ENCODE measurements at regions not wholly inside any gene's neighbourhood (a gene's known extent, or its start where the extent isn't known, plus 50 kb on each side); places are given as distances from the start of the nearest gene placed in this dataset.

DNA sequence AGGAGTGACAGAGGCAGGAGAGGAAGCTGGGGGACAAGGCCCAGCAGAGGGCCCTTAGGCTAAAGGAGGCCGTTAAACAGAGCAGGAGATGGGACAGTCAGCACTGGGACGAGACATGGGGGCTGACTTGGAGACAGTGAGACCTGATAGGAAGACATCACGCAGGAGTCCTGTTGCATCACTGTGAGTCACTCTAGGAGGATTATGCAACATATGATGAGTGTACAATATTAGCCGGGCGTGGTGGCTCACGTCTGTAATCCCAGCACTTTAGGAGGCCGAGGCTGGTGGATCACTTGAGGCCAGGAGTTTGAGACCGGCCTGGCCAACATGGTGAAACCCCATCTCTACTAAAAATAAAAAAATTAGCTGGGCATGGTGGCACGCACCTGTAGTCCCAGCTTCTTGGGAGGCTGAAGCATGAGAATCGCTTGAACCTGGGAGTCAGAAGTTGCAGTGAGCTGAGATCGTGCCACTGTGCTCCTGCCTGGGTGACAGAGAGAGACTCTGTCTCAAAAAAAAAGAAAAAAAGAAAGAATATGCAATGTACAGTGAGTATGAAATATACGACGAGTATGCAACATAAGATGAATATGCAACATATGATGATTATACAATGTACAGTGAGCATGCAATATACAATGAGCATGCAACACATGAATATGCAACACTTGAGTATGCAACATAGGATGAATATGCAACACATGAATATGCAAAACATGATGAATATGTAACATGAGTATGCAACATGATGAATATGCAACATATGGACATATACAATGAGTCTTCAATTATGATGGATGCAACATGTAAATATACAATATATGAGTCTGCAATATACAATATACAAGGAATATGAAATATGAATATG, 83.3 kb upstream of the ID2 start:
- Histone ChIP-seq H4K20me1 (ENCODE audit: insufficient read depth) (no peaks in the 10 kb centered on the region), H3K9ac (ENCODE audit: low read length) (no peak overlapping the region), H3K9me3 (ENCODE audit: low read length) (no peaks in the 10 kb centered on the region), H2AFZ (ENCODE audit: low read depth, low read length) (no peak overlapping the region), H3K4me2 (ENCODE audit: low read length) (no peak overlapping the region), H3K9me2 (ENCODE audit: insufficient read depth, low read length) (no peaks in the 10 kb centered on the region), H3F3A (ENCODE audit: insufficient read depth, low read length, poor library complexity, severe bottlenecking) (no peaks in the 10 kb centered on the region), H3K4me3 (ENCODE audit: low read length) (no peak overlapping the region), H3K36me3 (ENCODE audit: insufficient read depth, low read length) (no peaks in the 10 kb centered on the region), H3K27ac (ENCODE audit: low read length) (no peak overlapping the region), H3K27me3 (ENCODE audit: insufficient read depth, low read depth, low read length) (no peaks in the 10 kb centered on the region), H3K79me2 (replicated peaks; ENCODE audit: insufficient read depth, low read length) (no peaks in the 10 kb centered on the region)
- TF ChIP-seq, protein P1, sequence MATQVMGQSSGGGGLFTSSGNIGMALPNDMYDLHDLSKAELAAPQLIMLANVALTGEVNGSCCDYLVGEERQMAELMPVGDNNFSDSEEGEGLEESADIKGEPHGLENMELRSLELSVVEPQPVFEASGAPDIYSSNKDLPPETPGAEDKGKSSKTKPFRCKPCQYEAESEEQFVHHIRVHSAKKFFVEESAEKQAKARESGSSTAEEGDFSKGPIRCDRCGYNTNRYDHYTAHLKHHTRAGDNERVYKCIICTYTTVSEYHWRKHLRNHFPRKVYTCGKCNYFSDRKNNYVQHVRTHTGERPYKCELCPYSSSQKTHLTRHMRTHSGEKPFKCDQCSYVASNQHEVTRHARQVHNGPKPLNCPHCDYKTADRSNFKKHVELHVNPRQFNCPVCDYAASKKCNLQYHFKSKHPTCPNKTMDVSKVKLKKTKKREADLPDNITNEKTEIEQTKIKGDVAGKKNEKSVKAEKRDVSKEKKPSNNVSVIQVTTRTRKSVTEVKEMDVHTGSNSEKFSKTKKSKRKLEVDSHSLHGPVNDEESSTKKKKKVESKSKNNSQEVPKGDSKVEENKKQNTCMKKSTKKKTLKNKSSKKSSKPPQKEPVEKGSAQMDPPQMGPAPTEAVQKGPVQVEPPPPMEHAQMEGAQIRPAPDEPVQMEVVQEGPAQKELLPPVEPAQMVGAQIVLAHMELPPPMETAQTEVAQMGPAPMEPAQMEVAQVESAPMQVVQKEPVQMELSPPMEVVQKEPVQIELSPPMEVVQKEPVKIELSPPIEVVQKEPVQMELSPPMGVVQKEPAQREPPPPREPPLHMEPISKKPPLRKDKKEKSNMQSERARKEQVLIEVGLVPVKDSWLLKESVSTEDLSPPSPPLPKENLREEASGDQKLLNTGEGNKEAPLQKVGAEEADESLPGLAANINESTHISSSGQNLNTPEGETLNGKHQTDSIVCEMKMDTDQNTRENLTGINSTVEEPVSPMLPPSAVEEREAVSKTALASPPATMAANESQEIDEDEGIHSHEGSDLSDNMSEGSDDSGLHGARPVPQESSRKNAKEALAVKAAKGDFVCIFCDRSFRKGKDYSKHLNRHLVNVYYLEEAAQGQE (IDR thresholded peaks at IDR 0.05; ENCODE audit: borderline replicate concordance): no peak
- TF ChIP-seq, protein P2, sequence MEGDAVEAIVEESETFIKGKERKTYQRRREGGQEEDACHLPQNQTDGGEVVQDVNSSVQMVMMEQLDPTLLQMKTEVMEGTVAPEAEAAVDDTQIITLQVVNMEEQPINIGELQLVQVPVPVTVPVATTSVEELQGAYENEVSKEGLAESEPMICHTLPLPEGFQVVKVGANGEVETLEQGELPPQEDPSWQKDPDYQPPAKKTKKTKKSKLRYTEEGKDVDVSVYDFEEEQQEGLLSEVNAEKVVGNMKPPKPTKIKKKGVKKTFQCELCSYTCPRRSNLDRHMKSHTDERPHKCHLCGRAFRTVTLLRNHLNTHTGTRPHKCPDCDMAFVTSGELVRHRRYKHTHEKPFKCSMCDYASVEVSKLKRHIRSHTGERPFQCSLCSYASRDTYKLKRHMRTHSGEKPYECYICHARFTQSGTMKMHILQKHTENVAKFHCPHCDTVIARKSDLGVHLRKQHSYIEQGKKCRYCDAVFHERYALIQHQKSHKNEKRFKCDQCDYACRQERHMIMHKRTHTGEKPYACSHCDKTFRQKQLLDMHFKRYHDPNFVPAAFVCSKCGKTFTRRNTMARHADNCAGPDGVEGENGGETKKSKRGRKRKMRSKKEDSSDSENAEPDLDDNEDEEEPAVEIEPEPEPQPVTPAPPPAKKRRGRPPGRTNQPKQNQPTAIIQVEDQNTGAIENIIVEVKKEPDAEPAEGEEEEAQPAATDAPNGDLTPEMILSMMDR (IDR thresholded peaks at IDR 0.05; ENCODE audit: poor library complexity, severe bottlenecking): no peak
- TF ChIP-seq EP300 (conservative IDR thresholded peaks at IDR 0.05; ENCODE audit: poor library complexity, severe bottlenecking): no peak
- no peak for TF ChIP-seq POLR2AphosphoS5 (IDR thresholded peaks at IDR 0.05)
- TF ChIP-seq TAF1 (IDR thresholded peaks at IDR 0.05; ENCODE audit: low read depth): no peak
- no peak for TF ChIP-seq RAD21 (conservative IDR thresholded peaks at IDR 0.05)
- no peak for TF ChIP-seq MXI1 (conservative IDR thresholded peaks at IDR 0.05; ENCODE audit: poor library complexity, severe bottlenecking)
- TF ChIP-seq EZH2 (IDR thresholded peaks at IDR 0.05; ENCODE audit: borderline replicate concordance, insufficient read depth, low read length, poor library complexity, severe bottlenecking): no peak
- TF ChIP-seq SMC3 (conservative IDR thresholded peaks at IDR 0.05; ENCODE audit: poor library complexity): no peak

DNA sequence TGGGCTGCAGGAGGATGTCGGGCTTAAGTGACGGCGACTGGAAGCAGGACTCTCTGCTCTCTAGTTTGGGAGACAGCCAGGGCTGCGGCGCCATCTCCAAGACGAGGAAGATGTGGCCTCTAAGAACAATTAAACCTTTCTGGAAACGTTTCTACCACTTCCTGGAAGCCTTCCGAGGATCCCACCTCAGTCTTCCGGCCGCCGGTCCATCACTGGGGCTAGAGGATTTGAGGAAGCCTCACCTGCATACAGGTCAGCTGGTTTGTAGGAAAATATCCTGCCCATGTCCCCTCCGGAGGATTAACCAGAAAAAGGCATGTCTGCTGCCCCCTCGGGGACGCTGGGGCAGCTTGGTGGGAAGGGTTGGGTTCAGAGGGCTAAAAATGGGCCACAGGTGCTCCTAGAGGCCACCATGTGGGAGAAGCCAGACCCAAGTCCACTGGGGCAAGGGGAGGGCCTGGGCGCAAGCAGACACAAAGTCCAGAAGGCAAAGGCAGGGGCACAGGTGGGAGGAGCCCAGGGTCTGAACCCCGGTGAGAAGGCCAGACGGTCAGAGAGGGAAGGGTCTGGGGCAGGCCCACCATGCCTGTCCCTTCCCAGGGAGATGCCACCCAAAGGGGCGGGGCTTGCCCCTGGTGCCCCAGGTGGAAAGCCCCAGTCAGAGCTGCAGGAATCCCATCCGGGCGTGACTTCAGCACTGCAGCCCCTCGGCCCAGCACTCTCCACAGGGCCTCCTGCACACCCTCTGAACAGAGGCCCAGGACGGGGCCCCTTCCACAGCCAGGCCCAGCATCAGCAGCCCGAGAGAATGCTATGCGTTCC, 82.2 kb upstream of the ID2 start:
- Histone ChIP-seq H3K27ac (ENCODE audit: low read length) (no peak overlapping the region), H3K4me3 (ENCODE audit: low read length) (no peak overlapping the region), H3K36me3 (ENCODE audit: insufficient read depth, low read length) (no peaks in the 10 kb centered on the region), H2AFZ (ENCODE audit: low read depth, low read length) (no peak overlapping the region), H3K27me3 (ENCODE audit: insufficient read depth, low read depth, low read length) (no peaks in the 10 kb centered on the region), H4K20me1 (ENCODE audit: insufficient read depth) (no peaks in the 10 kb centered on the region), H3K9ac (ENCODE audit: low read length) (no peak overlapping the region), H3K9me3 (ENCODE audit: low read length) (no peaks in the 10 kb centered on the region), H3K9me2 (ENCODE audit: insufficient read depth, low read length) (no peaks in the 10 kb centered on the region), H3K79me2 (replicated peaks; ENCODE audit: insufficient read depth, low read length) (no peaks in the 10 kb centered on the region), H3F3A (ENCODE audit: insufficient read depth, low read length, poor library complexity, severe bottlenecking) (no peaks in the 10 kb centered on the region), H3K4me2 (ENCODE audit: low read length) (no peak overlapping the region)
- TF ChIP-seq RAD21 (conservative IDR thresholded peaks at IDR 0.05): no peak
- no peak for TF ChIP-seq MXI1 (conservative IDR thresholded peaks at IDR 0.05; ENCODE audit: poor library complexity, severe bottlenecking)
- TF ChIP-seq SMC3 (conservative IDR thresholded peaks at IDR 0.05; ENCODE audit: poor library complexity): no peak
- no peak for TF ChIP-seq POLR2AphosphoS5 (IDR thresholded peaks at IDR 0.05)
- TF ChIP-seq, protein P2 (IDR thresholded peaks at IDR 0.05; ENCODE audit: poor library complexity, severe bottlenecking): no peak
- TF ChIP-seq EZH2 (IDR thresholded peaks at IDR 0.05; ENCODE audit: borderline replicate concordance, insufficient read depth, low read length, poor library complexity, severe bottlenecking): no peak
- no peak for TF ChIP-seq EP300 (conservative IDR thresholded peaks at IDR 0.05; ENCODE audit: poor library complexity, severe bottlenecking)
- no peak for TF ChIP-seq TAF1 (IDR thresholded peaks at IDR 0.05; ENCODE audit: low read depth)
- TF ChIP-seq, protein P1 (IDR thresholded peaks at IDR 0.05; ENCODE audit: borderline replicate concordance): no peak

Measured in neural cell (in vitro differentiated cells).